HG02870 (cell line): ENCODE measurements at regions not wholly inside any gene's neighbourhood (a gene's known extent, or its start where the extent isn't known, plus 50 kb on each side); places are given as distances from the start of the nearest gene placed in this dataset.
"Not testable (repeated sequence)": the region's sequence is repeated elsewhere in the genome, so short reads cannot be mapped to it uniquely, and the experiment has no call there.

Experiments
- ATAC-seq: cut with Tn5 transposase; IDR thresholded peaks from one replicate; pipeline ENCODE4 v1.9.1; 2021; ENCODE audit warnings: mild to moderate bottlenecking, moderate library complexity; ENCODE audit not compliant: unreplicated experiment

- not testable (repeated sequence) for ATAC-seq
These were observed 1424.2 kb upstream of the PCDH10 start for GRCh38 chr4:131724847-131725246.

GRCh38 chr4:131725521-131725920 lies 1423.6 kb upstream of the PCDH10 start:
- not testable (repeated sequence) for ATAC-seq

GRCh38 chr4:131726940-131727339 lies 1422.2 kb upstream of the PCDH10 start:
- not testable (repeated sequence) for ATAC-seq

GRCh38 chr4:131727418-131727817 lies 1421.7 kb upstream of the PCDH10 start:
- ATAC-seq, result not testable (repeated sequence)

- ATAC-seq, result not testable (repeated sequence)
These were observed 1419.9 kb upstream of the PCDH10 start for GRCh38 chr4:131729205-131729604.

- not testable (repeated sequence) for ATAC-seq
These were observed 1419.2 kb upstream of the PCDH10 start for GRCh38 chr4:131729716-131730398.

- not testable (repeated sequence) for ATAC-seq
These were observed 1418.5 kb upstream of the PCDH10 start for GRCh38 chr4:131730574-131730973.

GRCh38 chr4:131732034-131732630 lies 1417.0 kb upstream of the PCDH10 start:
- not testable (repeated sequence) for ATAC-seq

- ATAC-seq, result not testable (repeated sequence)
These were observed 1414.8 kb upstream of the PCDH10 start for GRCh38 chr4:131734321-131734720.

GRCh38 chr4:131734851-131735385 lies 1414.2 kb upstream of the PCDH10 start:
- ATAC-seq, result not testable (repeated sequence)

GRCh38 chr4:131738991-131739390 lies 1410.1 kb upstream of the PCDH10 start:
- not testable (repeated sequence) for ATAC-seq

- ATAC-seq, result not testable (repeated sequence)
These were observed 1407.3 kb upstream of the PCDH10 start for GRCh38 chr4:131741836-131742235.

GRCh38 chr4:131742536-131743205 lies 1406.4 kb upstream of the PCDH10 start:
- not testable (repeated sequence) for ATAC-seq

GRCh38 chr4:131743348-131743747 lies 1405.7 kb upstream of the PCDH10 start:
- ATAC-seq, result not testable (repeated sequence)

- ATAC-seq, result not testable (repeated sequence)
These were observed 1401.9 kb upstream of the PCDH10 start for GRCh38 chr4:131747203-131747602.

GRCh38 chr4:131749224-131749623 lies 1399.9 kb upstream of the PCDH10 start:
- ATAC-seq, result not testable (repeated sequence)

- not testable (repeated sequence) for ATAC-seq
These were observed 1399.1 kb upstream of the PCDH10 start for GRCh38 chr4:131750006-131750405.

- ATAC-seq, result not testable (repeated sequence)
These were observed 1398.6 kb upstream of the PCDH10 start for GRCh38 chr4:131750469-131750868.

GRCh38 chr4:131762234-131762633 lies 1386.9 kb upstream of the PCDH10 start:
- ATAC-seq, result not testable (repeated sequence)

GRCh38 chr4:131764730-131765129 lies 1384.4 kb upstream of the PCDH10 start:
- ATAC-seq, result no peak

- not testable (repeated sequence) for ATAC-seq
These were observed 1374.7 kb upstream of the PCDH10 start for GRCh38 chr4:131774382-131774781.
